ENCODE measurements at regions not wholly inside any gene's neighbourhood (a gene's known extent, or its start where the extent isn't known, plus 50 kb on each side); places are given as distances from the start of the nearest gene placed in this dataset.

DNA sequence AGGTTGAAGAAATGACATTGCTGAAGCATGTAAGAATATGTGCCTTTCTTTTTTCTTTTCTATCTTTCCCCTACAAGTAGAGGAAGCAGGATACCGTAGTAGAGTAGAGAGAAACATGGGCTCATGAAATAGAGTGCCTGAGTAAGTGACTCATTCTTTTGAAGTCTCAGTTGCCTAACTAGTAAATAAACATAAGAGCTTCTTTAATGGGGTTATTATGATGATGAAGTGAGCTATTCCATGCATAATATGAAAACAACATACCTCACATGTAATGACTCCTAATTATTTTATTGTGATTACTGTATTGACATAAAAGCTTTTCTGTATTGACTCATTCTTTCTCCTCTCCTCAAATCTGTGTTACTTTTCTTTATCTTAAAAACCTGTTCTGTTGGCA lies 1538.2 kb downstream of the TECRL start:
- no peak for DNase-seq

DNA sequence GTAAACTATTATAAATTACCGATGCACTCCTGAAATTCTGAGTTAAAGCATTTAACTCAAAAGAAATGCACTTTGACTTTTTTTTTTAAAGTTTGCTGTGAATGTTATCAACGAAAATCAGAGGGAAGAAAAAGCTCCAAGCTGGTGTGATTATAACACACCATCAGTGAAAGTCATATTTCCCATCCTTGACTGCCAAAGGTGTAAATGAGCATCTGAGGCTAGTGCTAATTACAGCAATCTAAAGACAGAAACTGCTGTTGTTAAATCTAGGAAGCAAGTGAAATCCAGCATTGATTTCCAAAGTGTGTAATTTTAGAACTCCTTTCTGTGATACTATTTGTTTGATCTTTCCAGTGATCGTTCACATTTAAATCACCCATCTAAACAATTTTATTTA lies 1538.8 kb downstream of the TECRL start:
- DNase-seq: no peak

DNA sequence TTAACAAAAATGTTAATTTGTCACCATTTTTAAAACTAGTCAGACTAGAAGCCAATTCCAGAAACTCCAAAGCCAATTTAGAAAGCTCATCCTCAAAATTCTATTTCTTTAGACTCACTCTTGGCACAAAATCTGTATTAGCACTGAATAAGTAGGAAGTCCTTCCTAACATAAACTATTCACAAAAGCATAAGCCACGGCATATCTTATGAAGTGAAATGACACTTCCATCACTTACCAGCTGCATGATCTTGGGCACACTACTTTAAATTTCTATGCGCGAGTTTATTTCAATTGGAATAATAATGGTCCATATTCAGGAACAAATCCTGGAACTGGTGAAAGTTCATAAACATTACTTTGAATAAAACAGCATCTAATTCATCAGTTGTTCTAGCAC lies 1544.0 kb downstream of the TECRL start:
- no peak for DNase-seq

DNA sequence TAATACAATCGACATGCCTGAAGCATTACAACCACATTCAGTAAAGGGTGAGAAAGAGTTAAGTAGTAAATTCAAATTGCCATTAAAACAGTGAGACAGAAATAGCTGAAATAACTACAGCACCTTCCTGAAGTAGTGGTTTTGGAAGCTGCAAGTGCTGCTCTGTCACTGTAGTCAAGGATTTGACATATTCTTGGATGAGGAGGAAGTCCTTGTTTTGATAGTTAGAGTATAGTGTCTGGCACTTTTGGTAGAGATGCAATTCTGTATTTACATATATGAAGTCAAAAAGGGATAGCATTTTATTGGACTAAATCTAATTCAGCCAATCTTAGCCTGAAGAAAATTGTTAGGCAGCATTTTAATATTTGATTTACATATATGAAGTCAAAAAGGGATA lies 1559.6 kb downstream of the TECRL start:
- DNase-seq: no peak

DNA sequence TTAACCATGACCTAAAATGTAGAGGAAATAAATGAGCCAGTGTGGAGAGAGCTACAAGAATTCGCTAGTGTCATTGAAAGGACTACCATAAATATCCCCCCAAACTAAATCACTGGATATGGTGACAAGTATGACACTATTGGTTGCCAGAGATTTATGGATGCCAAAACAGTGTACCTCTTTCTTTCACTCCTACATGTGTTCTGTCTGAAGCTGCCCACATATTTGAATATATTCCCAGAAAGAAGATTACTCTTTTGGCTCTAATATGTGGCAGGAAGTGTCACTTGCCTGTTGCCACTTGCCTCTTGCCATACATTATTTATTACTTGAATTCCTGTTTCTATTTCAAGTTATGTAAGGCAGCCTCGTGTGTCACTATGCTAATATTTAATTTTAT lies 1573.6 kb downstream of the TECRL start:
- no peak for DNase-seq

DNA sequence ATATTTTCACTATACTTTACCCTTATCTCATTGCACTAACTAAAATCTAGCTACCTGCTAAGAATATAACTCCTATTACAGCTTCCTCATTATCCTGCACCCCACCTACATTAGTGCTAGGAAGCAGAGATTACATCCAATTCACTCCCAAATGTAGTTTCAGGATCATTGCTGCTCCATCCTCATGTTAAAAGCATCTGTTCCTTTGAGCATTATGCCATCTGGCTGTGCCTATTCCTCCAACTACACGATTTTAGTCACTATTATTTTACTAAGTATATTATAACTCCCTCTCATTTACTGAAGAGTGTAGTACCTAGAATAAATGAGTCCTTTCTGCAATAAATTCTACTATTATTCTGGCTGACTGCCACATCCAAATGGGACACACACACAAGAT lies 1586.9 kb downstream of the TECRL start:
- no peak for DNase-seq

DNA sequence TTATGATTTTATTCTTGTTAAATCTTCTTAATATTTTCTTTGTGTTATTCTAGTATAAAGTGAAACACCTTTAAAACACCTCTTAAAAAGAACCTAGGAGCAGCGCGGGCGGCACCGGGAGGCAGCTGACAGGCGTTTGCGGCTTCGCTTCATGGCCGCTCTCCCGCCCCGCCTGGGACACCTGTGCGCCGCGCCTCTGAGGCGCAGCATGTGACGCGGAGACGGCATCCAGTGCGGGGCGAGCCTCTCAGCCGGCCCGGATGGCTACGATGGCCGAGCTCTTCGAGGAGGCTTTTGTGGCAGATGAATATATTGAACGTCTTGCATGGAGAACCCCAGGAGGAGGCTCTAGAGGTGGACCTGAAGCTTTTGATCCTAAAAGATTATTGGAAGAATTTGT lies 1592.7 kb downstream of the TECRL start:
- DNase-seq: no peak

DNA sequence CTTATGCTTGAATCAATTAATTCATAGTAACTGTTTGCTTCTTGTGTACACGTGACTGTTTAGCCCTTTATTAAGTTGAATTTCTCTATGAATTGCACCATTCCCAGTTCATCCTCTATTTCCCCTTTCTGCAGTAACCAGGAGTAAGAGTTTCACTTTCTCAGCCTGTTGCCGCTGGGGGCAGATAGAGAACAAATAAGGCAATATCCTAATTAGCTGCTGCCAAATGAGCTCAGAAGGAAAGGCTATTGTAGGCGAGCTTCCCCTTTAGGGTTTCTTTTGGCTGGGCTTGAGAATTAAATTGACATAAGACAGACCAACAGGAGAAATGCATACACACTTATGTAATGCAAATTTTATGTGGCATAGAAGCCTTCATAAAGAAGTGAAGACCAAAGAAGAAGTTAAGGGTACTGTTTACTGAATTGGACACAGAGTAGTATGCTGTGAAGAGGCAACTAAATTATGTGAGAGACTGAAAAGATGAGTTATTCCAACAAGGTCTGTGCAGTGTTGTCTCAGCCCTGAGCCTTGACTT lies 1594.7 kb downstream of the TECRL start:
- no peak for DNase-seq

DNA sequence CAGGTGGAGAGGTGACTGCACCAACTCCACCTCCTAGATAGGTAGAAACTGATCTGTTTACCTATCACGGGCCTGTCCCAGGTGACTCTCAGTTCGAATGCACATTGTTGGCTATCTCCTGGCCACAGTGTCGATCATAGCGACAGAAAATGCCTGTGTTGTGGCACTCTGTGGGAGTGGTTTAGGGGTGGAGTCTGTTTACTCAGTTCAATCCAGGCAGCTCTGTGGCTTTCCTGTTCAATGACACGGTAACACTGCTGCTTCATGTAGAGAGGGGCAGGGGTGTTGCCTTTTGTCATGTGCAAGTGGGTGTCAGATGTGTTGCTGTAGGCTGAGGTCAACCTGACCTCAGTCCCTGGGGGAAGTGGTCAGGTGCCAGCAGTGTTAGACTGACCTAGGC lies 1602.4 kb downstream of the TECRL start:
- no peak for DNase-seq

DNA sequence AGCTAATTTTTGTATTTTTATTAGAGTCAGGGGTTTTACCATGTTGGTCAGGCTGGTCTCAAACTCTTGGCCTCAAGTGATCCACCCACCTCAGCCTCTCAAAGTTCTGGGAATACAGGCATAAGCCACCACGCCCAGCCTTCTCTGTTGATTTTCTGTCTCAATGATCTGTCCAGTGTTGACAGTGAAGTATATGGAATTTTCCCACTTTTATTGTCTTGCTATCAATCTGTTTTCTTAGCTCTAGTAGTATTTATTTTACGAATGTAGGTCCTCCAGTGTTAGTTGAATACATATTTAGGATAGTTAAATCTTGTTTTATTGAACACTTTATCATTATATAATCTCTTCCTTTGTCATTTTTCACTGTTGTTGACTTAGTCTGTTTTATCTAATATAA lies 1603.9 kb downstream of the ADGRL3 start:
- no peak for DNase-seq

DNA sequence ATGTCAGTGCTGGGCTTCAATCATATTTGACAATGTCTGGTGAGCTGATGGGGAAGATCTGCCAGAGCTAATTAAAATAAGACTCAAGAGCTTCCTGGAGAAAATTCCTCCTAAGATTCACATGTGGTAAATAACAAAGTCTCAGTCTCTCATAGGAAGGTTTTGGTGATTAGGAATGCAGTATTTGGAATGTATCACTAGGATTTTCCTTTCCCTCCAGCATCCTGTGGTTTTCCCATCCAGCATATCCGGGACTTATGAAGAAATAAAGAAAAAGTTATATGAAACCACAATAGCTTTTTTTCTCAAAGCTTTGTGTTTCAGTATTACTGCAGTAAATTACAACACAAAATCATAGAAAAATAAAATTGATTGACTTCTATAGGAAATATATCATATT lies 1597.1 kb downstream of the ADGRL3 start:
- no peak for DNase-seq

DNA sequence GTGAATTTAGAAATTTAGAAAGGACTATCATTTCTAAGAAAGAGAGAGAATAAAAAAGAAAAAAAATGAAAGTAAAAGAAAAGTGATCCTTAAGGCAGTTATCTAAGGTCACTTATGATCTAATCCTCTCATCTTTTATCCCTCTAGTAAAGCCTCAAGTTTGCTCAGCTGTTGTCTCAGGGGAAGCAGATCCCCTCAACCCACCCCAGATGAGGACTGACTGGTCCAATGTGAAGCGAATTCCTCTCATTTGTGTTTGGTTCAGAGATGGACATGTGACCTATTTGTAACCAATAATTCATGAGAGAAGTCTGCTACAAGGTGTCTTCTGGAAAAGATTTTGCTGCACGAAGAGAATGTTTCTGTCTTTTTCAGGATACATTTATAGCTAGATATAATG lies 1591.3 kb downstream of the ADGRL3 start:
- no peak for DNase-seq

DNA sequence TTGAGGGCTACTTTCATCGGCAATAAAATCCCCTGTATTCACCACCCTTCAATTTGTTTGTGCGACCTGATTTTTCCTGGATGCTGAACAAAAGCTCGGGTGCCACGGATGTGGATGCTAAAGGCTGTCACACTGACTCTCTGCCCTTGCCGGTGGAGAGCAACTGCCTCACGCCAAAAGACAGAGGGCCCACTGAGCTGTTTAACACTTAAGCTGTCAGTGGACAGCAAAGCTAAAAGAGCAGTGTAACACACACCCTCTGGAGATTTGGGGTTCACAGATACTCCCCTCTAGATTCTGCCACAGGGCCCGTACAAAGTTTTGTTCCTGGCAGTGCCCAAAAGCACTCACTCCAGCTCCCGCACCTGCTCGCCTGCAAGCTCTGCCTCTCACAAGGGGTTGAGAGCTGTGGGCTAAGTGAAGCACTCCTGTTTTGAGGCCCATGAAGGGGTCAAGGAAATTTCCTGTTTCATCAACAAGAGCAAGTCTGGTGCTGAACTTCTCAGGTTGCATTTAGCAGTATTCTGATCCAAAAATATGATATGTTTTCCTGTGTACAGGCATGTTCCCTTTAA lies 1571.9 kb downstream of the ADGRL3 start:
- no peak for DNase-seq

DNA sequence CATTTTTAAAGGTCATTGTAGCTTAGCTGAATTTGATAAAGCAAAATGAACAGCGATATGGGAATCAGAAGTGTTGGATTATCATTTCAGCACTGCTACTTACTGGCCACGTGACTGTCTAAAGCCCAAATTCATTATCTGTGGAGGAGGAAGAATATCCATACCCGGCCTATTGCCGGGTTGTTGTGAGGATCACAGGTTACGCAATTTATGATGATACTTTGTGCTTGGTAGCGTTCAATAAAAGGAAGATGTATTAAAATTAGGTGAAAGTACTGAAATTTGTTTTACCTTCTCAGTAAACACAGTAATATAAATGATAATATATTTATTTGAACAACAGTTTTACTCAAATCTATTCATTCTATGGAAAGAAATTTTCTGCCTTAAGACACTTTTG lies 1540.2 kb downstream of the ADGRL3 start:
- no peak for DNase-seq

DNA sequence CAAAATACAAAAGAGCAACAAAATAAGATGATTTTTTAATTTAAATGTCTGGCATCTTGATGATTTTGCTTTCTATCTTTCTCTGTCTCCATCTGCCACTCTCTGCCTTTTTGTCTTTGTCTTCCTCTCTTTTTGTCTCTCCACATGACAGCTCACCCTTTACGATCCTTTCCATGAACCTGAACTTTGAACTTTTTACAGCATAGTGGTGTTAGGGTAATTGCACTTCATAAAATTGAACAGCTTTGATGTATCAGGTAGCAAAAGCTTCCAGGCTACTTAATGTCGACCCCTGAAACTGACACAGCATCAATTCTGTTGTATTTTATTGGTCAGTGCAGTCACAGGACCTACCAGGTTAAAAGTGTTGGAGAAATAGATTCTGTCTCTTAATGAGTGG lies 1517.0 kb downstream of the ADGRL3 start:
- no peak for DNase-seq

DNA sequence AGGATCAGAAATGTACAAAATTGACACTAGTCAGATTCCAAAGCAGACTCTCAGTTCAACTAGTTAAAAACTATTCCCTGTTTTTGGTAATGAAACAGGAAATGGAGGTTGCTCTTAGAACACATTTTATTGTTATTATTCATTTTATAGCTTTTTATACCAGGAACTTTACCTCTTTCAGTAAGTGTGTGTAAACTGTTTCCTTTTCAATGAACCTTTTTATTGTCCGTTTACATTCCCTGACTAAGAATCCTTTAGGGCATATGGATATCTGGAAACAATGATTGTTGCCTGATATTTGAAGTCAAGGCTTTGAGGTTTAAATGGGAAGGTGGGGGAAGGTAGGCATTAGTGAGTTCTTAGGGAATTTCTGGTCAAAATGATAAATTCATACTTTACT lies 1511.4 kb downstream of the ADGRL3 start:
- no peak for DNase-seq

DNA sequence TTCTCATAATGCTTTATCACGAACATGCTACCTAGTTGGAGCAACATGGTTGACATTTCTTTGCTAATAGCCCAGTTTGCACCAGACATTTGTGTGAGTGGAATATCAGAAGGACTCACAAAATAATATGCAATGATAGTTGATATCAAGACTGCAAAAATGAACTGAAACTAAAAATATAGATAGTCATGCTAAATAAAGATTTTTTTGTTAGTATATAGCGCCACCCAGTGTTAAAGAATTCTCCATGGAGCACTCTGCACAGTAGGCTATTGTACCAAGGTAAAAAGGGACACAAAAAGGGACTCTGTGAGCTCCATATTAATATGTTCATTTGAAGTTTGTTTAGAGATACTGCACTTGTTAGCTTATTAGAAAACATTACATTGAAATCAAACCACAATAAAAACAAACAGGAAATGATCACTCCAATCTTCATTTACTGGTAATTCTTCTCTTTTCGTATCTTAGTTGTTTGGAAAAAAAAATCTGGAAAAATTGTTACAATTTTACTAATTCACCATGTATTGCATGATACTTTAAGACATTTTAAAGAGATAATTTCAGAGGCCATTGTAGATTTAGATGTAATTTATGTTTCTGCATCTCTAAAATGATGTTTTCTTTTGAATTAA lies 1509.6 kb downstream of the ADGRL3 start:
- peak in 1 of 14 donors; percentile 8 for DNase-seq

DNA sequence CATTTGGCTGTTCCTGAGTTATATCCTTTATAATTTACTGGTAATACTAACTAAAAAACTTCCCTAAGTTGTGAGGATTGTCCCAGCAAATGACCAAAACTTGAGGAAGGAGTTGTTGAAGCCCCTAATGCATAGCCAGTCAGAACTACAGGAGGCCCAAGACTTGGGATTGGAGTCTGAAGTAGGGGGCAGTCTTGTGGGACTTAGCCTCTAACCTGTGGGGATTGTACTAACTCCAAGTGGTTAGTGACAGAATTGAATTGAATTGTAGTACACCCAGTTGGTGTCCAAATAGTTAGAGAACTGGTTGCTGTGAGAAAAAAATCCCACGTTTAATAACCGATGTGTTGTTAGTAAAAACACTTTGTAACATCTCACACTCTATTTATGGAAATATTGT lies 1506.3 kb downstream of the ADGRL3 start:
- DNase-seq: no peak

DNA sequence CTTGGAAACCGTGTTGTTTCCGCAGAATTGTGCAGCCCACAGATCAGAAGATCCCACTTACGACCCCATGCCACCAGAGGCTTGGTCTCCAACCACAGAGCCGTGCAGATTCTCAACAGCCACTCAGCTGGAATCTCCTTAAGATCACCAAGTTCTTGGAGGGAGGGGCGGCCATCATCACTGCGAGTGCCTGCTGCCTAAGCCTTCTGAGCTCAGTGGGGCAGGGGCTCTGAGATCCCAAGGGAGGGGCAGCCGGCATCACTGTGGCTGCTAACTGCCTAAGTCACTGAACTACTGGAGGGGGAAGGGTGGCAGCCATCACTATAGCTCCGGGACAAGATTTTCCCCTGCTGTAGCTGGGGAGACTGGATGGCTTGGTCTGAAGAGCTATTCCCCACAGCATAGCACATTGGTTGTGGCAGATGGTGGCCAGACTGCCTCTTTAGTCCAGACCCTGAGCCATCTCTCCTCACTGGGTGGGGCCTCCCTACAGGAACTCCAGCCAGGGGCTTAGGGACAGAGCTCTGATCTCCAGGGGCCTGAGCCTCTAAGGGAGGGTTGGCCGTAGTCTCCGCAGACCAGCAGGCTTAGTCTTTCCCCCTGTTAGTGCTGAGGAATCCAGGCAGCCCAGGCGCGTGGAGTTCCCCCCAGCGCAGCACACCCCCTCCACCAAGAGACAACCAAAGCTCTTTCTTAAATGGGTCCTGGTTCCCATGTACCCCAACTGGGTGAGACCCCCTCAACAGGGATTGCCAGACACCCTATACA lies 1483.9 kb downstream of the ADGRL3 start:
- no peak for DNase-seq

DNA sequence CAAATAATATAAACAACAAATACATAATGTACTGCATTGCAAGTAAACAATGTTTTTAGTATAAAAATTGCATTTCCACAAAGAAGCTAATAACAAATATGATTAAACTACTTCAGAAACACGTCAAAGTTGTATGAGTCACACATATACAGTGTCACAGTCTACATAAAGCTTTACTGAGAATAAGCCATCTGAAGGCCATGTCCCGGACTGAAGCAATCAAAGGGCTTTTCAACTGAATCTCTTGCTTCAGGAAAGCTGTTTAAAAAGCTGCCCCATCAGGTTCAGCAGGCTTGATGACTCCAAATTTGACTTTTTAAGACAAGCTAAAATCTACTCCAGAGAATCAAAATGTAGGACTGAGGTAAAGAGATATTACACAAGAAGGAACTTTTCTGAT lies 1476.8 kb downstream of the ADGRL3 start:
- DNase-seq: no peak

DNA sequence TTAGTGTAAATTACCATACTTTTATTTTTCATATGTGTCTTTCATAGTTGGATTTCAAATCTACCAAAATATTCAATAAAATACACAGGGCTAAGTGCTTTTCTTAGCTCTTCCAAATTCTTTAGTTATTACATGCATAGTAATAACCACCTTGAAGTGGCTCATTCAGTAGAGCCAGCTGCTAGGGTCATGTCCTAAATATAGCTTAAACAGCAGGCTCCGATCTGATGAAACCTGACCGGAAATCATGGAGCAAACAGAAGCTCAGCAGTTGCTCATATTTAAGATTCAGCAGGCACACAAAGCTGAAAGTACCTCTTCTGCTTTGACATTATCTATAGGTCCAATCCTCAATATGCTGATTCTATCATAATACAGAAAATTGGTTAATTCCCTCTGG lies 1470.4 kb downstream of the ADGRL3 start:
- DNase-seq: no peak

DNA sequence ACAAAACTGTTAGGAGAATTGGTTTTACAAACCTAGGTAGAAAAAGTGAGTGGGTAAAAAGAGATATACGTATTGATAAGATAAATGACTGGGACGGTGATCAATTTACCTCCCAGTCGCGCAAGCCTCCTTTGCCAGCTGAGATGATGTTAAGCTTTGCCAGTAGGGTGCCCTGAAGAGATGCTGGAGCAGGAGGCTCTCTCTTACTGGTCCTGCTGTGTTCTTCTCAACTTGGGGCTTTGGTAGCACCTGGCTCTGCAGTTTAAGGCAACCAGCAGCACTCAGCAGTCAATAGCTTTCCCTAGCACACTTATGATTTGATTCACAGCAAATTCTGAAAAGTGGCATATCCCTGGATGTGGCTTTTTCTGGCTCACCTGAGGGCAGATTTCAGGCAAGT lies 1461.7 kb downstream of the ADGRL3 start:
- DNase-seq: no peak

DNA sequence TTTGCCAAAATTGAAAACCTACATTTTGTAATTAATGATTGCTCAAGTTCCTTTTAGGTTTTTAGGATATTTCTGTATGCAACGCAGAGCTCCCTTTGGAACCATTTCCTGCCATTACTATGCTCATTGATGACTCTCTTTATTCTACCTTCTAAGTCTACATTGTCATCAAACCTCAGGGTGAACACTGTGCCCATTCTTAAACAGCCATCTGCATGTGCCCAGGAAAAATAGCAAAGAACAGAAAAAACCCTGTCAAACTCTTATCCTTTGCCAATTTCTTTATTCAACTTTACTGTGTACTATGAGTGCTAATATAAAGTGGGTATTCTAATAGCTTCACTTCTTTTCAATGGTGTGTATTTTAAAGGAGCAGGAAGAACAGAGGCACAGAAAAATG lies 1455.9 kb downstream of the ADGRL3 start:
- DNase-seq: no peak

DNA sequence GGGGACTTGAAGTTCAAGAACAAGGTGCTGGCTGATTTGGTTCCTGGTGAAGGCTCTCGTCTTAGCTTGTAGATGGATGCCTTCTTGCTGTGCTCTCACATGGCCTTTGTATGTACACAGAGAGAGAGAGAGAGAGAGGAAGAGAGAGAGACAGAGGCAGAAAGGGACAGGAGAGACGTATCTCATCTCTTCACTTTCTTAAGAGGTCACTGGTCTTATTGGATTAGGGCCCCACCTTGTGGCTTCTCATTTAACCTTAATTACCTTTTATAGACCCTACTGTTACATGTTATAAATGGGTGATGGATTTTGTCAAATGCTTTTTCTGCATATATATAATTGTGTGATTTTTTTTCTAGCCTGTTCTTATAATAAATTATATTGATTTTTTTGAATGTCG lies 1444.2 kb downstream of the ADGRL3 start:
- DNase-seq: peak in 1 of 14 donors; percentile 1

Measured in C1 segment of cervical spinal cord (tissue), 14 donors.